ENCODE measurements at regions not wholly inside any gene's neighbourhood (a gene's known extent, or its start where the extent isn't known, plus 50 kb on each side); places are given as distances from the start of the nearest gene placed in this dataset.
A peak's percentile ranks its signal among the peaks of the same experiment; 100 is the strongest.

DNA sequence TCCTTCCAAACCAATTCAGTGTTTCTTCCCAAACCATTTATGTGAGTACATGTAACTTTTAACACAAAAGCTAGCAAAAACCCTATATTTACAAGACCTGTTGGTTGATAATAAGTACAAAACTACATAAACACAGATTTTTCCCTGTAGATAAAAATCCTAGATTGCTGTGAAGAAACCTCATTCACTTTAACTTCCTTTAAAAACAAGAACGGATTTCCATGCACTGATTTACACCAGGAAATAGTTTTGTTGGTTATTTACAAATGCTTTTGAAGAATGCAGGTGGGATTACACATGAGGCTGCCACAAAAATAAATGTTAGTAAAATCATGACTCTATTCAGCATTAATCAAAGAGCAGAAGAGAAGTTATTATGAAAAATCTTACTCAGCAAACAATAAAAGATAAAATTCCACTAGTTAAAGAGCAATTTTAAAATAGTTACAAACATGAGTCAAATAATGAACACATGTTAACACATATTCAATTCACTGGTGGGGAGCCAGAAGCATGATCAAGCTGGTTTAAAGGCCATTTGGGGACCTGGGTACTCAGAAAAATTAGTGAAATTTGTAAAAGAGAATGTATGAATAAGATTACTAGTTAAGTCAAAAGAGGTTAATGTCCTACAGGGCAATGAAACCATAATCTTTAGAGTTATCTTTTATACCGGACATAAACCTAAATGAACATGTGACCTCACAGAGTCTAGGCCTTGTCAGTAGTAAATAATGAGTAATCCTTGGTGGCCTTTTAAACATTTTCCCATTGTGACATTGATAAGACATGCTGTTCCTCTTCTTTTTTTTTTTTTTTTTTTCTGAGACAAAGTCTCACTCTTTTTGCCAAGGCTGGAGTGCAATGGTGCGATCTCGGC is 79.9 kb downstream of the PHLDA1 start:
- Histone ChIP-seq H4K20me1 (ENCODE audit: insufficient read depth, low read length) (no peaks in the 10 kb centered on the region), H3K4me2 (ENCODE audit: low read depth, low read length) (no peak overlapping the region)
- WGBS, 2 experiments (ENCODE audit: extremely low coverage in 2 of 2, insufficient read length in 1 of 2), result no CpG with 5 or more reads among the region's 4 CpGs

More for the DNA sequence above, 79.9 kb downstream of the PHLDA1 start:
- H3K4me1 ChIP-seq (ENCODE audit: control insufficient read depth, insufficient read depth, low read length), result peaks cover 16% of the 10 kb centered on the region
- H3K18ac ChIP-seq (ENCODE audit: low read depth, low read length), result peak overlapping the region; percentile 83
- no peak overlapping the region for H3K9ac ChIP-seq (ENCODE audit: low read depth, low read length)
- peak overlapping the region; percentile 63 for H2BK20ac ChIP-seq (ENCODE audit: low read depth, low read length)
- H4K91ac ChIP-seq (ENCODE audit: insufficient read depth, low read depth, low read length), result peak overlapping the region; percentile 48
- no peak overlapping the region for H4K5ac ChIP-seq (ENCODE audit: low read depth, low read length)
- H3K4me3 ChIP-seq (ENCODE audit: insufficient read depth, low read depth, low read length), result no peak overlapping the region
- peak overlapping the region; percentile 61; the same call in 1 of the 2 replicates for H3K56ac ChIP-seq (ENCODE audit: extremely low read depth, insufficient read depth, low read length)
- peak overlapping the region; percentile 98 for H2BK5ac ChIP-seq (ENCODE audit: low read depth, low read length, poor library complexity, severe bottlenecking)
- H2AK9ac ChIP-seq (replicated peaks; ENCODE audit: low read depth, low read length, poor library complexity), result no peak overlapping the region
- ChIA-PET POLR2A (ENCODE audit: unreplicated experiment) (interaction anchor here (0.6 to 0.7 kb wide), 3 partner anchors 54 to 101 kb away, joined by 3 to 9 read pairs (median 4); no protein-coding TSS in a partner anchor), CTCF (interaction anchor here (0.7 kb wide), 1 partner anchor 665 kb away, joined by 4 read pairs; no protein-coding TSS in a partner anchor)
- peaks cover 3 to 16% of the 10 kb centered on the region in 2 experiments; a peak in 2 of 4 replicates for H3K79me1 ChIP-seq (ENCODE audit: low read depth in 1 of 2, low read length in 2 of 2)
- H3K36me3 ChIP-seq (ENCODE audit: control insufficient read depth, insufficient read depth, low read length), result no peaks in the 10 kb centered on the region
- H2AK5ac ChIP-seq (ENCODE audit: low read depth, low read length), result peak overlapping the region; percentile 72; the same call in 1 of the 2 replicates
- H3K9me3 ChIP-seq (ENCODE audit: control insufficient read depth, insufficient read depth, low read length), result no peaks in the 10 kb centered on the region
- dilution Hi-C loops (cut with HindIII; ENCODE audit: low sequenced_read_pairs, unreplicated experiment) (no loop called here), in situ Hi-C loops (cut with MboI; ENCODE audit: low sequenced_read_pairs) (loop anchor here (5.0 kb wide), 1 partner anchor 71 kb away; no protein-coding TSS in a partner anchor), intact Hi-C loops (cut with micrococcal nuclease) (loop anchor here (2.0 to 5.0 kb wide), 2 partner anchors 69 to 134 kb away; no protein-coding TSS in a partner anchor)
- H3K4ac ChIP-seq (ENCODE audit: low read depth, low read length), result peak overlapping the region; percentile 62
- BruUV-seq (replicated peaks), result no TSS peak
- H2BK120ac ChIP-seq (ENCODE audit: low read depth, low read length), result peak overlapping the region; percentile 87
- no peak overlapping the region; the same call in 1 of the 2 replicates for H3K23ac ChIP-seq (ENCODE audit: low read depth, low read length)
- H3K9me1 ChIP-seq (ENCODE audit: insufficient read depth, low read length), result peaks cover 12% of the 10 kb centered on the region; the same call in 1 of the 2 replicates
- ATAC-seq (ENCODE audit: low read depth) (no peak), DNase-seq (no peak)
- no peak overlapping the region for H2AFZ ChIP-seq (replicated peaks; ENCODE audit: low read length, poor library complexity)
- no peak for TF ChIP-seq BHLHE40 (IDR thresholded peaks at IDR 0.05; ENCODE audit: low read depth, low read length)
- TF ChIP-seq SMC3 (IDR thresholded peaks at IDR 0.05; ENCODE audit: low read depth, low read length), result no peak
- no peak for TF ChIP-seq MXI1 (IDR thresholded peaks at IDR 0.05; ENCODE audit: borderline replicate concordance, low read depth, low read length)
- TF ChIP-seq FOS (IDR thresholded peaks at IDR 0.05; ENCODE audit: low read depth, low read length), result no peak
- no peak for TF ChIP-seq RAD21 (IDR thresholded peaks at IDR 0.05; ENCODE audit: low read length)
- TF ChIP-seq, protein P1, sequence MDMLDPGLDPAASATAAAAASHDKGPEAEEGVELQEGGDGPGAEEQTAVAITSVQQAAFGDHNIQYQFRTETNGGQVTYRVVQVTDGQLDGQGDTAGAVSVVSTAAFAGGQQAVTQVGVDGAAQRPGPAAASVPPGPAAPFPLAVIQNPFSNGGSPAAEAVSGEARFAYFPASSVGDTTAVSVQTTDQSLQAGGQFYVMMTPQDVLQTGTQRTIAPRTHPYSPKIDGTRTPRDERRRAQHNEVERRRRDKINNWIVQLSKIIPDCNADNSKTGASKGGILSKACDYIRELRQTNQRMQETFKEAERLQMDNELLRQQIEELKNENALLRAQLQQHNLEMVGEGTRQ (IDR thresholded peaks at IDR 0.05; ENCODE audit: low read depth, low read length), result 0 out of 2 replicates have a peak, but pooled peaks have one; percentile 19
- no peak for TF ChIP-seq MAZ (IDR thresholded peaks at IDR 0.05; ENCODE audit: borderline replicate concordance, low read depth, low read length)
- peak; percentile 49 for TF ChIP-seq MAFK (IDR thresholded peaks at IDR 0.05; ENCODE audit: low read depth, low read length)
- no peak for TF ChIP-seq NFE2L2 (IDR thresholded peaks at IDR 0.05; ENCODE audit: low read depth, low read length)
- TF ChIP-seq, protein P2, sequence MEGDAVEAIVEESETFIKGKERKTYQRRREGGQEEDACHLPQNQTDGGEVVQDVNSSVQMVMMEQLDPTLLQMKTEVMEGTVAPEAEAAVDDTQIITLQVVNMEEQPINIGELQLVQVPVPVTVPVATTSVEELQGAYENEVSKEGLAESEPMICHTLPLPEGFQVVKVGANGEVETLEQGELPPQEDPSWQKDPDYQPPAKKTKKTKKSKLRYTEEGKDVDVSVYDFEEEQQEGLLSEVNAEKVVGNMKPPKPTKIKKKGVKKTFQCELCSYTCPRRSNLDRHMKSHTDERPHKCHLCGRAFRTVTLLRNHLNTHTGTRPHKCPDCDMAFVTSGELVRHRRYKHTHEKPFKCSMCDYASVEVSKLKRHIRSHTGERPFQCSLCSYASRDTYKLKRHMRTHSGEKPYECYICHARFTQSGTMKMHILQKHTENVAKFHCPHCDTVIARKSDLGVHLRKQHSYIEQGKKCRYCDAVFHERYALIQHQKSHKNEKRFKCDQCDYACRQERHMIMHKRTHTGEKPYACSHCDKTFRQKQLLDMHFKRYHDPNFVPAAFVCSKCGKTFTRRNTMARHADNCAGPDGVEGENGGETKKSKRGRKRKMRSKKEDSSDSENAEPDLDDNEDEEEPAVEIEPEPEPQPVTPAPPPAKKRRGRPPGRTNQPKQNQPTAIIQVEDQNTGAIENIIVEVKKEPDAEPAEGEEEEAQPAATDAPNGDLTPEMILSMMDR (conservative IDR thresholded peaks at IDR 0.05; ENCODE audit: low read depth, low read length), result no peak
- TF ChIP-seq POLR2A (IDR thresholded peaks at IDR 0.05; ENCODE audit: low read depth, low read length), result no peak
- TF ChIP-seq CEBPB (IDR thresholded peaks at IDR 0.05; ENCODE audit: low read depth, low read length), result no peak
- H3K27me3 ChIP-seq (ENCODE audit: control insufficient read depth, insufficient read depth, low read length), result no peaks in the 10 kb centered on the region
- peak overlapping the region; percentile 91 for H3K27ac ChIP-seq (ENCODE audit: insufficient read depth, low read length)
- H2BK15ac ChIP-seq (ENCODE audit: low read depth, low read length), result 0 out of 3 replicates have a peak overlapping the region, but pooled peaks have one; percentile 42
- no peak overlapping the region for H3K14ac ChIP-seq (replicated peaks; ENCODE audit: low read depth, low read length)
- peak overlapping the region; percentile 76 to 89 for H4K8ac ChIP-seq (ENCODE audit: low read depth in 2 of 2, low read length in 2 of 2)
